H1 (cell line): ENCODE measurements at regions not wholly inside any gene's neighbourhood (a gene's known extent, or its start where the extent isn't known, plus 50 kb on each side); places are given as distances from the start of the nearest gene placed in this dataset.

Source experiments
- CTCF ChIA-PET: fragments of 300-600 bp; sonication (Branson Sonifier 250); formaldehyde crosslinking; loops from one replicate; lab custom pipeline; 2021; ENCODE audit not compliant: partially characterized antibody; lab: Charles Lee
- POLR2A ChIA-PET: fragments of 300-600 bp; sonication (Branson Sonifier 250); formaldehyde crosslinking; loops from one replicate; lab custom pipeline; 2021; ENCODE audit warnings: inconsistent platforms; ENCODE audit not compliant: partially characterized antibody; lab: Charles Lee
- DNase-seq, 2 experiments: peaks; one replicate each; pipeline versions ENCODE4 v3.0.0 to v3.0.0-alpha.2; 2010 to 2022; ENCODE audit warnings: low spot score in 2 of 2, low read depth in 1 of 2, mixed read lengths in 1 of 2
- FAIRE-seq: peaks from 2 replicates; lab custom pipeline; 2011; peaks lifted over from hg19 to GRCh38; lab: Jason Lieb, UNC
- H2AFZ ChIP-seq: 2 replicates; pipeline ENCODE4 v1.8.1; 2012; ENCODE audit warnings: low read length, inconsistent platforms
- H2AK5ac ChIP-seq: 2 replicates; pipeline ENCODE4 v1.6.1; 2013; ENCODE audit warnings: low read depth, low read length
- H2BK120ac ChIP-seq: replicated peaks from 2 replicates; pipeline ENCODE3; 2013; ENCODE audit warnings: low read depth, low read length, inconsistent platforms
- H2BK12ac ChIP-seq: 2 replicates; pipeline ENCODE4 v1.6.1; 2013; ENCODE audit warnings: low read depth, low read length
- H2BK15ac ChIP-seq: 2 replicates; pipeline ENCODE4 v1.6.1; 2013; ENCODE audit warnings: low read length
- H2BK20ac ChIP-seq: 2 replicates; pipeline ENCODE4 v1.6.1; 2013; ENCODE audit warnings: low read length
- H2BK5ac ChIP-seq: 2 replicates; pipeline ENCODE4 v1.6.1; 2013; ENCODE audit warnings: low read depth, low read length
- H3K14ac ChIP-seq: 2 replicates; pipeline ENCODE4 v1.6.1; 2013; ENCODE audit warnings: inconsistent platforms; ENCODE audit not compliant: insufficient read length
- H3K18ac ChIP-seq: 2 replicates; pipeline ENCODE4 v1.6.1; 2013; ENCODE audit warnings: low read length; ENCODE audit errors: extremely low read depth
- H3K23ac ChIP-seq: 2 replicates; pipeline ENCODE4 v1.6.1; 2013; ENCODE audit warnings: inconsistent platforms; ENCODE audit not compliant: insufficient read length
- H3K23me2 ChIP-seq: 2 replicates; pipeline ENCODE4 v1.6.1; 2013; ENCODE audit warnings: low read depth, low read length
- H3K27ac ChIP-seq: 2 replicates; pipeline ENCODE4 v1.6.1; 2011; ENCODE audit warnings: low read depth, low read length, inconsistent platforms
- H3K27me3 ChIP-seq, 4 experiments: replicated peaks in 1 of 4; 1 replicate in 1 of 4; 2 replicates in 3 of 4; pipeline versions ENCODE4 v1.6.1 to v1.8.1; 2011 to 2013; ENCODE audit warnings: low read length in 3 of 4, mild to moderate bottlenecking in 3 of 4, inconsistent platforms in 2 of 4, mixed read lengths in 2 of 4, moderate library complexity in 1 of 4; ENCODE audit not compliant: control insufficient read depth in 3 of 4, insufficient read depth in 3 of 4; ENCODE audit errors: extremely low read depth in 1 of 4
- H3K36me3 ChIP-seq, 4 experiments: 2 replicates each; pipeline versions ENCODE4 v1.6.1 to v1.8.1; 2011 to 2013; ENCODE audit warnings: mild to moderate bottlenecking in 4 of 4, low read length in 3 of 4, moderate library complexity in 2 of 4, control low read depth in 1 of 4, inconsistent platforms in 1 of 4; ENCODE audit not compliant: insufficient read depth in 4 of 4, control insufficient read depth in 2 of 4
- H3K4ac ChIP-seq: replicated peaks from 2 replicates; pipeline ENCODE3; 2013; ENCODE audit warnings: low read length, low read depth, mixed read lengths, inconsistent platforms; ENCODE audit not compliant: insufficient read length
- H3K4me1 ChIP-seq, 4 experiments: replicated peaks in 1 of 4; 1 replicate in 1 of 4; 2 replicates in 3 of 4; pipeline versions ENCODE4 v1.6.1 to v1.8.1; 2011 to 2013; ENCODE audit warnings: low read length in 3 of 4, inconsistent platforms in 2 of 4, mixed read lengths in 1 of 4; ENCODE audit not compliant: insufficient read depth in 4 of 4, control insufficient read depth in 3 of 4
- H3K4me2 ChIP-seq, 2 experiments: 2 replicates each; pipeline versions ENCODE4 v1.6.1 to v1.8.1; 2011 to 2013; ENCODE audit warnings: low read depth in 2 of 2, low read length in 2 of 2, control low read depth in 1 of 2, inconsistent platforms in 1 of 2, mild to moderate bottlenecking in 1 of 2; ENCODE audit not compliant: insufficient read depth in 1 of 2
- H3K4me3 ChIP-seq, 4 experiments: fragments of 200-600, 300-600 bp in 1 of 4; sonication (generic), shearing (Covaris generic), sonication (Bioruptor Twin) in 1 of 4; 2 replicates each; pipeline versions ENCODE4 v1.5.1 to v1.8.1; 2011 to 2016; ENCODE audit warnings: low read length in 4 of 4, low read depth in 3 of 4, control low read depth in 2 of 4, inconsistent platforms in 2 of 4, mild to moderate bottlenecking in 2 of 4, mixed read lengths in 1 of 4, moderate library complexity in 1 of 4; ENCODE audit not compliant: insufficient read depth in 2 of 4; ENCODE audit errors: extremely low read depth in 1 of 4
- H3K56ac ChIP-seq: replicated peaks from 2 replicates; pipeline ENCODE3; 2013; ENCODE audit warnings: low read depth, mild to moderate bottlenecking, mixed read lengths, low read length, inconsistent platforms; ENCODE audit not compliant: insufficient read length
- H3K79me1 ChIP-seq: 2 replicates; pipeline ENCODE4 v1.6.1; 2013; ENCODE audit warnings: low read depth, low read length, control low read depth
- H3K79me2 ChIP-seq, 2 experiments: 2 replicates each; pipeline versions ENCODE4 v1.6.1 to v1.8.1; 2012 to 2013; ENCODE audit warnings: low read length in 2 of 2, mild to moderate bottlenecking in 2 of 2, inconsistent platforms in 1 of 2; ENCODE audit not compliant: insufficient read depth in 2 of 2, control insufficient read depth in 1 of 2
- H3K9ac ChIP-seq, 4 experiments: replicated peaks in 1 of 4; 1 replicate in 1 of 4; 2 replicates in 3 of 4; pipeline versions ENCODE4 v1.6.1 to v1.8.1; 2011 to 2013; ENCODE audit warnings: low read depth in 3 of 4, low read length in 3 of 4, control low read depth in 2 of 4, mild to moderate bottlenecking in 2 of 4, moderate library complexity in 2 of 4, inconsistent platforms in 1 of 4; ENCODE audit errors: extremely low read depth in 1 of 4
- H3K9me3 ChIP-seq, 2 experiments: 2 replicates each; pipeline versions ENCODE4 v1.6.1 to v1.8.1; 2012 to 2013; ENCODE audit warnings: mild to moderate bottlenecking in 2 of 2, moderate library complexity in 2 of 2, control low read depth in 1 of 2, inconsistent platforms in 1 of 2, low read depth in 1 of 2, low read length in 1 of 2, mixed read lengths in 1 of 2; ENCODE audit not compliant: insufficient read depth in 2 of 2
- H4K20me1 ChIP-seq, 2 experiments: replicated peaks in 1 of 2; 2 replicates each; pipeline versions ENCODE3 to v1.8.1; 2011 to 2013; ENCODE audit warnings: inconsistent platforms in 2 of 2, low read length in 2 of 2, mild to moderate bottlenecking in 1 of 2; ENCODE audit not compliant: insufficient read depth in 2 of 2, control insufficient read depth in 1 of 2
- H4K5ac ChIP-seq: 2 replicates; pipeline ENCODE4 v1.6.1; 2013; ENCODE audit warnings: low read length, low read depth, mixed read lengths, inconsistent platforms; ENCODE audit not compliant: insufficient read length
- H4K8ac ChIP-seq: 2 replicates; pipeline ENCODE4 v1.8.0; 2013; ENCODE audit warnings: mild to moderate bottlenecking, moderate library complexity, low read length, inconsistent platforms; ENCODE audit not compliant: insufficient read depth; ENCODE audit errors: extremely low read depth
- H4K91ac ChIP-seq: replicated peaks from 2 replicates; pipeline ENCODE3; 2013; ENCODE audit warnings: low read length, mixed read lengths, inconsistent platforms; ENCODE audit not compliant: insufficient read length
- BACH1 ChIP-seq: IDR thresholded peaks from 2 replicates; pipeline ENCODE4 v1.6.1; 2012; ENCODE audit warnings: low read length, improper control_type of control experiment
- BCL11A ChIP-seq, 2 experiments: IDR thresholded peaks; one replicate each; pipeline ENCODE4 v1.6.1; 2011; ENCODE audit warnings: low read depth in 2 of 2, low read length in 2 of 2, mild to moderate bottlenecking in 2 of 2
- CTBP2 ChIP-seq: IDR thresholded peaks from 2 replicates; pipeline ENCODE4 v1.7.0; 2011; ENCODE audit warnings: borderline replicate concordance, mild to moderate bottlenecking, moderate library complexity, mixed read lengths, low read length; ENCODE audit not compliant: insufficient read depth, insufficient read length
- EGR1 ChIP-seq: IDR thresholded peaks from 2 replicates; pipeline ENCODE4 v1.6.1; 2011; ENCODE audit warnings: low read depth, low read length, borderline replicate concordance
- FOSL1 ChIP-seq: IDR thresholded peaks from 2 replicates; pipeline ENCODE4 v1.6.1; 2011; ENCODE audit warnings: mild to moderate bottlenecking, low read depth, low read length, moderate library complexity; ENCODE audit not compliant: insufficient read depth
- HDAC2 ChIP-seq, 2 experiments: fragments of 300-600 bp in 1 of 2; sonication (generic) in 1 of 2; IDR thresholded peaks; 2 replicates each; pipeline ENCODE4 v1.6.1; 2011 to 2012; ENCODE audit warnings: low read depth in 2 of 2, low read length in 2 of 2, mild to moderate bottlenecking in 2 of 2, moderate library complexity in 2 of 2, borderline replicate concordance in 1 of 2, inconsistent platforms in 1 of 2
- KDM4A ChIP-seq: IDR thresholded peaks from one replicate; pipeline ENCODE4 v1.7.1; 2012; ENCODE audit warnings: low read depth, mild to moderate bottlenecking, moderate library complexity, low read length, inconsistent platforms; ENCODE audit not compliant: severe bottlenecking
- PHF8 ChIP-seq: fragments of 200-600 bp; sonication (generic); conservative IDR thresholded peaks from 2 replicates; pipeline ENCODE4 v1.7.1; 2012; ENCODE audit warnings: low read depth, mild to moderate bottlenecking, inconsistent platforms, low read length, moderate library complexity
- POLR2A ChIP-seq, 2 experiments: IDR thresholded peaks; 1 replicate in 1 of 2; 2 replicates in 1 of 2; pipeline ENCODE4 v1.6.1; 2011; ENCODE audit warnings: low read depth in 2 of 2, low read length in 2 of 2, mild to moderate bottlenecking in 2 of 2; ENCODE audit errors: control extremely low read depth in 1 of 2
- RNF2 ChIP-seq: fragments of 200-900, 300-1000 bp; sonication (generic); IDR thresholded peaks from 2 replicates; pipeline ENCODE4 v1.7.1; 2016; ENCODE audit warnings: borderline replicate concordance, low read depth, mild to moderate bottlenecking, antibody characterized with exemption, low read length; ENCODE audit not compliant: poor library complexity, severe bottlenecking; ENCODE audit errors: missing control alignments
- SAP30 ChIP-seq: fragments of 300-600 bp; sonication (generic); IDR thresholded peaks from 2 replicates; pipeline ENCODE4 v1.7.1; 2012; ENCODE audit warnings: low read length, moderate library complexity, mild to moderate bottlenecking, inconsistent platforms; ENCODE audit not compliant: insufficient read depth, insufficient replicate concordance
- SIRT6 ChIP-seq: IDR thresholded peaks from one replicate; pipeline ENCODE4 v1.7.1; 2012; ENCODE audit warnings: low read length, inconsistent platforms
- SIX5 ChIP-seq: IDR thresholded peaks from 2 replicates; pipeline ENCODE4 v1.6.1; 2011; ENCODE audit warnings: mild to moderate bottlenecking, low read depth, low read length
- SP1 ChIP-seq: IDR thresholded peaks from 2 replicates; pipeline ENCODE4 v1.6.1; 2011; ENCODE audit warnings: low read depth, low read length
- TAF1 ChIP-seq: IDR thresholded peaks from 2 replicates; pipeline ENCODE4 v1.6.1; 2011; ENCODE audit warnings: mild to moderate bottlenecking, low read depth, low read length
- WGBS, 2 experiments: shearing (Covaris generic) in 1 of 2; methylation state at CpG; one replicate each; pipeline versions ENCODE4 v1.1.6 to v1.1.7; 2013 to 2015; ENCODE audit warnings: low lambda C conversion rate in 2 of 2, mixed read lengths in 2 of 2, inconsistent platforms in 1 of 2, low coverage in 1 of 2, missing lambda C conversion rate in 1 of 2; ENCODE audit not compliant: insufficient replicate concordance in 2 of 2, insufficient coverage in 1 of 2, insufficient read length in 1 of 2; ENCODE audit errors: extremely low coverage in 1 of 2, missing lambda C conversion rate in 1 of 2; 5-methylcytosine and 5-hydroxymethylcytosine counted together

DNA sequence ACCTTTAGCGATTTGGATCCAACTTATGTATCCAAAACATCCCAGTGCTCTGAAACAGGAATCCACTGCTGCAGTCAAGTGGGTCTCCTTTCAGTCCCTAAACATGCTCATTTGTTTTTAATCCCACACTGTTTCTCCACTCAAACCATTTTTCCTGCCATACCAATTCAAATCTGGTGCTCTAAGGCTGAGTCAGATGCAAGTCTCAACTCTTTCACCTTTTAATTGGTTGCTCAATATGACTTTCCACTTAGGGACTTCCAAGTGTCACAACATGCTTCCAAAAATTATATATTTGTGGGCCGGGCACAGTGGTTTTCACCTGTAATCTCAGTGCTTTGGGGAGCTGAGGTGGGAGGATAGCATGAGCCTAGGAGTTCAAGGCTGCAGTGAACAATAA is 113.4 kb upstream of the TANK start:
- Histone ChIP-seq H2AFZ (no peak overlapping the region), H2BK12ac (no peak overlapping the region), H3K4me3 (no peak overlapping the region), H2BK15ac (no peak overlapping the region), H2BK20ac (no peak overlapping the region), H3K9ac (no peak overlapping the region), H3K4ac (no peak overlapping the region), H3K79me1 (no peaks in the 10 kb centered on the region), H3K23me2 (no peaks in the 10 kb centered on the region), H3K56ac (no peak overlapping the region), H2BK120ac (no peak overlapping the region), H4K8ac (no peak overlapping the region), H3K4me1 (peaks cover 0 to 9% (median 5%) of the 10 kb centered on the region in 4 experiments; a peak in 3 of 7 replicates), H3K36me3 (no peaks in the 10 kb centered on the region), H3K14ac (no peak overlapping the region), H3K27me3 (no peaks in the 10 kb centered on the region), H2AK5ac (no peak overlapping the region), H4K91ac (no peak overlapping the region), H3K4me2 (no peak overlapping the region), H3K9me3 (no peaks in the 10 kb centered on the region), H3K18ac (no peak overlapping the region), H2BK5ac (no peak overlapping the region), H3K27ac (no peak overlapping the region), H4K20me1 (no peaks in the 10 kb centered on the region), H3K23ac (no peak overlapping the region), H4K5ac (no peak overlapping the region), H3K79me2 (no peaks in the 10 kb centered on the region)
- POLR2A ChIA-PET: interaction anchor here (1.7 kb wide), 1 partner anchor 10 kb away, joined by 4 read pairs; no protein-coding TSS in a partner anchor
- WGBS, 2 experiments: 90% methylated on average over 2 of the region's 2 CpGs; no CpG with 5 or more reads in 1 of the 2 experiments
- DNase-seq (no peak), FAIRE-seq (no peak)
- CTCF ChIA-PET: interaction anchor here (4.2 kb wide), 1 partner anchor 17 kb away, joined by 19 read pairs; no protein-coding TSS in a partner anchor
- no peak for TF ChIP-seq HDAC2 (IDR thresholded peaks at IDR 0.05; ENCODE audit: borderline replicate concordance in 1 of 2, low read depth in 2 of 2, low read length in 2 of 2)
- no peak for TF ChIP-seq RNF2
- TF ChIP-seq EGR1: no peak
- TF ChIP-seq POLR2A (IDR thresholded peaks at IDR 0.05; ENCODE audit: control extremely low read depth in 1 of 2, low read depth in 2 of 2, low read length in 2 of 2): no peak
- no peak for TF ChIP-seq PHF8
- TF ChIP-seq SIRT6: no peak
- no peak for TF ChIP-seq SP1
- no peak for TF ChIP-seq CTBP2
- no peak for TF ChIP-seq BACH1
- no peak for TF ChIP-seq SAP30
- TF ChIP-seq FOSL1: no peak
- no peak for TF ChIP-seq TAF1
- TF ChIP-seq SIX5: no peak
- no peak for TF ChIP-seq BCL11A (IDR thresholded peaks at IDR 0.05; ENCODE audit: low read depth in 2 of 2, low read length in 2 of 2)
- no peak for TF ChIP-seq KDM4A
